GM23338 (cell line): ENCODE measurements at regions not wholly inside any gene's neighbourhood (a gene's known extent, or its start where the extent isn't known, plus 50 kb on each side); places are given as distances from the start of the nearest gene placed in this dataset.
"Not testable (repeated sequence)": the region's sequence is repeated elsewhere in the genome, so short reads cannot be mapped to it uniquely, and the experiment has no call there.

Experiments used
- ATAC-seq: fragments of 200-7000 bp; cut with Tn5 transposase; 3 replicates; pipeline ENCODE4 v1.9.1; 2020
- DNase-seq: peaks from one replicate; pipeline ENCODE4 v3.0.0-alpha.2; 2015; ENCODE audit warnings: low spot score
- H2AFZ ChIP-seq: fragments of 200-600 bp; sonication (generic); 2 replicates; pipeline ENCODE4 v1.8.0; 2016; ENCODE audit warnings: antibody characterized with exemption, mild to moderate bottlenecking, moderate library complexity
- H3F3A ChIP-seq: fragments of 200-600 bp; sonication (generic); replicated peaks from 2 replicates; pipeline ENCODE4 v1.8.0; 2017; ENCODE audit warnings: antibody characterized with exemption, mixed run types, low read depth
- H3K27ac ChIP-seq: fragments of 200-600 bp; sonication (generic); 2 replicates; pipeline ENCODE4 v1.6.1; 2016; ENCODE audit warnings: low read depth
- H3K27me3 ChIP-seq: fragments of 200-600 bp; sonication (generic); 2 replicates; pipeline ENCODE4 v1.8.0; 2016; ENCODE audit warnings: mild to moderate bottlenecking, mixed run types, moderate library complexity; ENCODE audit not compliant: insufficient read depth
- H3K36me3 ChIP-seq: fragments of 200-600 bp; sonication (generic); 2 replicates; pipeline ENCODE4 v1.8.0; 2016; ENCODE audit warnings: mild to moderate bottlenecking; ENCODE audit not compliant: insufficient read depth
- H3K4me1 ChIP-seq: fragments of 200-600 bp; sonication (generic); 2 replicates; pipeline ENCODE4 v1.8.0; 2016; ENCODE audit warnings: mild to moderate bottlenecking, moderate library complexity; ENCODE audit not compliant: insufficient read depth
- H3K4me2 ChIP-seq: fragments of 200-600 bp; sonication (generic); 2 replicates; pipeline ENCODE4 v1.7.1; 2017; ENCODE audit warnings: mixed run types
- H3K4me3 ChIP-seq: fragments of 200-600 bp; sonication (generic); 2 replicates; pipeline ENCODE4 v1.6.1; 2016; ENCODE audit warnings: mixed run types
- H3K79me2 ChIP-seq: fragments of 200-600 bp; sonication (generic); replicated peaks from 2 replicates; pipeline ENCODE4 v1.8.0; 2017; ENCODE audit warnings: mild to moderate bottlenecking; ENCODE audit not compliant: insufficient read depth
- H3K9me2 ChIP-seq: fragments of 200-600 bp; sonication (generic); 2 replicates; pipeline ENCODE4 v1.8.0; 2017; ENCODE audit not compliant: insufficient read depth
- H4K20me1 ChIP-seq: fragments of 200-600 bp; sonication (generic); replicated peaks from 2 replicates; pipeline ENCODE4 v1.8.0; 2017; ENCODE audit warnings: mild to moderate bottlenecking; ENCODE audit not compliant: insufficient read depth
- H3K27ac Mint-ChIP-seq: 2 replicates; pipeline ENCODE4 v1.8.0; 2020; ENCODE audit warnings: inconsistent platforms, mild to moderate bottlenecking, moderate library complexity, mixed read lengths
- H3K27me3 Mint-ChIP-seq: 3 replicates; pipeline ENCODE4 v1.8.0; 2022; ENCODE audit warnings: low read depth, mild to moderate bottlenecking, moderate library complexity, mixed read lengths, inconsistent platforms; ENCODE audit not compliant: insufficient read depth, poor library complexity
- H3K36me3 Mint-ChIP-seq: 3 replicates; pipeline ENCODE4 v1.8.0; 2021; ENCODE audit warnings: low read depth, mild to moderate bottlenecking, inconsistent platforms, moderate library complexity, mixed read lengths
- H3K4me1 Mint-ChIP-seq: 3 replicates; pipeline ENCODE4 v1.8.0; 2020; ENCODE audit warnings: mild to moderate bottlenecking, inconsistent platforms, mixed read lengths
- H3K4me3 Mint-ChIP-seq: 3 replicates; pipeline ENCODE4 v1.8.0; 2021; ENCODE audit warnings: moderate library complexity, mild to moderate bottlenecking, inconsistent platforms, mixed read lengths
- H3K9me3 Mint-ChIP-seq: 3 replicates; pipeline ENCODE4 v1.8.0; 2020; ENCODE audit warnings: moderate library complexity, mild to moderate bottlenecking, inconsistent platforms, mixed read lengths
- CREB1 ChIP-seq: fragments of 250-450 bp; sonication (Bioruptor Pico); IDR thresholded peaks from 2 replicates; pipeline ENCODE4 v1.5.0; 2020; ENCODE audit warnings: low read depth, mild to moderate bottlenecking, moderate library complexity
- ETS1 ChIP-seq: IDR thresholded peaks from 2 replicates; pipeline ENCODE4 v1.6.1; 2016; ENCODE audit warnings: antibody characterized with exemption
- EZH2 ChIP-seq: fragments of 200-600 bp; sonication (generic); IDR thresholded peaks from one replicate; pipeline ENCODE4 v1.8.0; 2017; ENCODE audit warnings: antibody characterized with exemption, mild to moderate bottlenecking, low read depth; ENCODE audit not compliant: unreplicated experiment
- JUNB ChIP-seq: IDR thresholded peaks from one replicate; pipeline ENCODE4 v1.6.1; 2016; ENCODE audit warnings: antibody characterized with exemption; ENCODE audit not compliant: unreplicated experiment
- POLR2AphosphoS5 ChIP-seq: IDR thresholded peaks from 2 replicates; pipeline ENCODE4 v1.6.1; 2016; ENCODE audit warnings: antibody characterized with exemption, low read depth
- REST ChIP-seq: IDR thresholded peaks from one replicate; pipeline ENCODE4 v1.6.1; 2018; ENCODE audit warnings: antibody characterized with exemption; ENCODE audit not compliant: unreplicated experiment
- STAT1 ChIP-seq: IDR thresholded peaks from one replicate; pipeline ENCODE4 v1.6.1; 2016; ENCODE audit warnings: antibody characterized with exemption; ENCODE audit not compliant: unreplicated experiment
- ZNF114 ChIP-seq: fragments of 250-450 bp; sonication (Bioruptor Pico); IDR thresholded peaks from 2 replicates; pipeline ENCODE4 v1.5.0; 2020; ENCODE audit warnings: mild to moderate bottlenecking, moderate library complexity

- TF ChIP-seq REST = no peak
These were observed 71.3 kb upstream of the FBXO28 start (continued) for GRCh38 chr1:224042557-224043118.

GRCh38 chr1:224041032-224041431 lies 72.9 kb upstream of the FBXO28 start:
- Histone ChIP-seq H3K9me2 (peaks cover 8% of the 10 kb centered on the region; the same call in 1 of the 2 replicates), H3F3A (no peaks in the 10 kb centered on the region), H3K36me3 (no peaks in the 10 kb centered on the region), H2AFZ (peak overlapping the region; percentile 69), H4K20me1 (no peaks in the 10 kb centered on the region), H3K79me2 (no peaks in the 10 kb centered on the region), H3K4me2 (no peak overlapping the region), H3K4me3 (no peak overlapping the region), H3K27ac (no peak overlapping the region), H3K4me1 (no peaks in the 10 kb centered on the region), H3K27me3 (no peaks in the 10 kb centered on the region)
- no peak overlapping the region for H3K4me3 Mint-ChIP-seq
- TF ChIP-seq JUNB (no peak), CREB1 (CRISPR knock-in tag) (no peak), STAT1 (no peak), ZNF114 (no peak), ETS1 (no peak), POLR2AphosphoS5 (no peak), EZH2 (no peak)
- ATAC-seq = no peak
- no peak for DNase-seq
- H3K36me3 Mint-ChIP-seq = 0 out of 3 replicates have a peak, but pooled peaks cover 4% of the 10 kb centered on the region
- no peak overlapping the region for H3K27ac Mint-ChIP-seq
- no peaks in the 10 kb centered on the region for H3K9me3 Mint-ChIP-seq
- no peaks in the 10 kb centered on the region for H3K4me1 Mint-ChIP-seq
- H3K27me3 Mint-ChIP-seq = no peaks in the 10 kb centered on the region

GRCh38 chr1:224040423-224040822 lies 73.5 kb upstream of the FBXO28 start:
- not testable (repeated sequence) for H3K4me1 Mint-ChIP-seq, H3K36me3 ChIP-seq, H3K27me3 Mint-ChIP-seq, H3K4me3 Mint-ChIP-seq, H3K36me3 Mint-ChIP-seq, H3K4me3 ChIP-seq, DNase-seq, H3K4me1 ChIP-seq, H3K4me2 ChIP-seq, H3K79me2 ChIP-seq, H3K27me3 ChIP-seq, H2AFZ ChIP-seq, H3K9me2 ChIP-seq, H3K27ac Mint-ChIP-seq, H3K9me3 Mint-ChIP-seq, ATAC-seq, H3F3A ChIP-seq, H4K20me1 ChIP-seq, H3K27ac ChIP-seq

- H3K27me3 ChIP-seq, H3K27ac ChIP-seq, H3K4me1 ChIP-seq, H3K4me3 Mint-ChIP-seq, H3K9me3 Mint-ChIP-seq, H3K4me2 ChIP-seq, H4K20me1 ChIP-seq, H3K79me2 ChIP-seq, H3K27me3 Mint-ChIP-seq, H3K4me1 Mint-ChIP-seq, H2AFZ ChIP-seq, H3K9me2 ChIP-seq, H3K36me3 ChIP-seq, ATAC-seq, DNase-seq, H3F3A ChIP-seq, H3K36me3 Mint-ChIP-seq, H3K27ac Mint-ChIP-seq, H3K4me3 ChIP-seq: not testable (repeated sequence)
These were observed 73.9 kb upstream of the FBXO28 start for GRCh38 chr1:224040006-224040405.

GRCh38 chr1:224038832-224039231 lies 75.1 kb upstream of the FBXO28 start:
- H3K79me2 ChIP-seq, DNase-seq, H3K27ac Mint-ChIP-seq, ATAC-seq, H3K9me2 ChIP-seq, H3F3A ChIP-seq, H3K36me3 ChIP-seq, H3K36me3 Mint-ChIP-seq, H3K27me3 ChIP-seq, H4K20me1 ChIP-seq, H3K4me3 ChIP-seq, H2AFZ ChIP-seq, H3K4me2 ChIP-seq, H3K4me1 Mint-ChIP-seq, H3K9me3 Mint-ChIP-seq, H3K4me1 ChIP-seq, H3K4me3 Mint-ChIP-seq, H3K27ac ChIP-seq, H3K27me3 Mint-ChIP-seq: not testable (repeated sequence)
